HG03280 (cell line): ENCODE measurements at regions not wholly inside any gene's neighbourhood (a gene's known extent, or its start where the extent isn't known, plus 50 kb on each side); places are given as distances from the start of the nearest gene placed in this dataset.

Experiments
- ATAC-seq: cut with Tn5 transposase; IDR thresholded peaks from one replicate; pipeline ENCODE4 v1.9.1; 2021; ENCODE audit warnings: mild to moderate bottlenecking, moderate library complexity; ENCODE audit not compliant: unreplicated experiment

DNA sequence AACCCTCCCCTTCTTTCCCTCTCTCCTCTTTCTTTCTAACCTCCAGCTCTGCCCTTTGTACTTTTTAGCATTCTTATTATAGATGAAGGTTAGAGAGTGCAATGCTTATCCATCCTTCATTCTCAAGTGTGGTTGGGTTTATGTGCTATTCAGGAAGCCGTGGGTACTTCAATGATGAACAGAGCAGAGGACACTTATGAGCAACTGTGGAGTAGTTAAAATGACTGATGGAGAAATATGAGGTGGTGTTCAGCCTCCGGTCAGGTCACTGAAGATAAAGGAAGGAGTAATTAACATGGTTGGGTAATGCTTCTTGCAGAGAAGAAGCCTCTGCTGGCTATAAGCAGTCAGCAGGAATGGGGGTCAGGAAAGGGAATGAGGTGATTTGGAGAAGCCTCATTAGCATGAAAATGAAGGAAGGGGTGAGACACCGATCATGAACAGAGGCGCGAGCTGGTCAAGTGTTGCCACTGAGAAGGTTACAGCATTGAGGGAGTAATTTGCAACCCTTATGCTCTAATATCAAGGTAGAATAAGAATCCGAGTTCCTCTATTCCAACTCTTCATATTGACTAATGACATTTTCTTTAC lies 174.7 kb downstream of the LPIN1 start:
- ATAC-seq: no peak

DNA sequence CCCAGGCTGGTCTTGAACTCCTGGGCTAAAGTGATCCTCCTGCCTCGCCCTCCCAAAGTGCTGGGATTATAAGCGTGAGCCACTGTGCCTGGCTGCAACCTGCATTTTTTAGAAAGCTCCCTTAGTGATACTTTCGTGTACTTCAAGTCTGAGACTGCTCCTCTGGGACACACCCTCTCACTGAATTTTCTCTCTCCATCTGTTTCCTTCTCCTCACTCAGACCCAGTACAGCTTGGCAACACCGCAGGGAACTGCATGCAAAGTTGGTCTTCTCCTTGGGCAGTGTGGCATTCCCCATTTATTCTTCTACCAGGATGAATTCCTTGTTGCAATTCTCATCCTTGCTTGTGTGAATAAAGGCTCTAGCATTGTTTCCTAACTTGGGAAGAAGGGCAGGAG lies 175.9 kb downstream of the LPIN1 start:
- ATAC-seq: no peak

DNA sequence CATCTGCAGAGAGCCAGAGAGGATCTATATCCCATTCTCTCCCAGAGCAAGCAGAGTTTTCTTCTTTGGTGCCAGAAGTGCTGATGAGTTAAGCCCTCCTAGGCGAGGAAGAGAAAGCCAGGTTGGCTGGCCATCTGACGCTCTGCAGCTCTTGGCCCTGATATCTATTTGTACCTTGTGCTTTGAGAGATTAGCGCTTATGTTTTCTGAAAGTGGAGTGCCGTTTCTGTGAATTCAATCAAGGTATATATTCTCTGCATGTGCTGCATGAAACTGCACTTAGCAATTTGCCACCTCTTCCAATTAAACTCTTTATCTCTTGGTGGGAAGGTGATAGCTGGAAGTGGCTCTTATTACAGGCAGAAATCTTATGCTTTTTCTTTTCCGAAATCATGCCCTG lies 177.5 kb downstream of the LPIN1 start:
- no peak for ATAC-seq

DNA sequence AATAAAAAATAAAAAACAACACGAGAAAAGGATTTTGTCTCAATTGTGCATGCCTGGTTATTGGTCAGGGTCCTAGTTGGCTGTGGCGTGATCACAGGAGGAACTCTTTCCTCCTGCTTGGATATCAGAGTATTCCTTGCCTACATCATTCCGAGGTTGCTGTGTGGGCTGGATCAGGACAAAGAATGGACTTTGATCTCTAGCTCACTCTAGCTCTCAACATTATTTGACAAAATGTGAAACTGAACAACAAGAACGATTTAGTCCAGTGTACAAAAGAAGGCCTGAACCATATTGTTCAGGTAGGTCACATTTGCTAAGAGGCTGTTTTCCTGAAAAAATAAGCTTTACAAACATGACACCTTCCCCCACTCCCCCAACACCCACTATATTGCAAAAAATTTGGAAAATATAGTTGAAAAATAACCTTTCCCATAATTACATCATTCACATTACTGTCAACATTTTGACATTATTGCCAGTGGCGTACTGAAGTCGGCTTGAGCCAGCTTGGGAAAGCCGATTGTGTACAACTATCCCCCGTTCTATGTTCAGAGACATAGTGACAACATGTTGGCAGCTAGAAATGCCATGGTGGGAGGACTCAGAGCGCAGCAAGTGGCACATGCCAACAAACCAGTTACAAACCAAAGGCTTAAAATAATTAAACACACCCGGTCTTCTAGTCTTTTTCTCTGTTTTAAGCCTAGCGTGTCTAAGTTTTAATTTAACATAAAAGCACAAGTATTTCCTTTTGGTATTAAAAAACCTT lies 179.0 kb downstream of the LPIN1 start:
- no peak for ATAC-seq

DNA sequence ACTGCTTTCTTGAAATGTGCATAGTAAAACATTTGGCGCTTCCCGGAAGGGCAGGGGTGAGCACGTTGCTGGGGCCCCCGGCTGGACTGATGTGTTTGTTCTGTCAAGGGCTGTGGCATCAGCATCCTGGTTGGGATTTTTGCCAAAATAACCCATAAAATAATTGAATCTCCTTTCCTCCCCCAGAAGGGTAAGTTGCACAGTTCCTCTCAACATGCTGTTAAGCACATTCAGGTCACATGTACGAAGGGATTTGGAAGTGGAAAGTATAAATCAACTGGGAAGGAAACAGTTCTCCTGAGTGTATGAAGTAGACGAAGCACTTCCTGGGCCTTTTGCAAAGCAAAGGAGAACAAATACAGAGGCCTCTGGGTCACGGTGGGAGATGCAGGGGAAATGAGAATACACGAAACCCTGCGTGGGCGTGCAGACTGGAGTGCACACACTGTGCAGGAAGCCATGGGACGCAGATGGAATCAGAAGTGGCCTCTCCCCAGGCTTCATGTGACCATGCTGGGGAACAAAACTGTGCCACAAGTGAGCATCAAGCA lies 183.9 kb downstream of the LPIN1 start:
- no peak for ATAC-seq

DNA sequence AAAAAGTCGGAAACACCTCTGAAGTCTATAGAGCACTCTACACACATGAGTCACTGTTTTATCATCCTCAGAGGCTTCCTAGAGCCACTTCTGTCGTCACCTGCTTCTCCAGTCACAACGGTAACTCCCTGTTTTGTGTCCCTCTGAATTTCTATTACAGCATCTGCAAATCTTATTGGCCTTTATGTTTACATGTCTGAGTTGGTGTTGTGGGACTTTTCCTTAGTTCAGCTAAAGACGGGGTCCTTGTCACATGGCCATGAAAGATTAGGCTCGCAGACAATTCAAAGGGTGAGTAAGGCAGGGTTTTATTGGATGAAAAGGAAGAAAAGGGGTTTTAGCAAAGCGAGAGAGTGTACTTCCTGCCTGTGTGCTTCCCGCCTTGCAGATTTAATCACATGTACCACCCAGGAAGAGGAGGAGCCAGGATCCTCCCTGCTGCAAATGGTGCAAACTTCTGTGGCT lies 185.6 kb downstream of the LPIN1 start:
- ATAC-seq: no peak

DNA sequence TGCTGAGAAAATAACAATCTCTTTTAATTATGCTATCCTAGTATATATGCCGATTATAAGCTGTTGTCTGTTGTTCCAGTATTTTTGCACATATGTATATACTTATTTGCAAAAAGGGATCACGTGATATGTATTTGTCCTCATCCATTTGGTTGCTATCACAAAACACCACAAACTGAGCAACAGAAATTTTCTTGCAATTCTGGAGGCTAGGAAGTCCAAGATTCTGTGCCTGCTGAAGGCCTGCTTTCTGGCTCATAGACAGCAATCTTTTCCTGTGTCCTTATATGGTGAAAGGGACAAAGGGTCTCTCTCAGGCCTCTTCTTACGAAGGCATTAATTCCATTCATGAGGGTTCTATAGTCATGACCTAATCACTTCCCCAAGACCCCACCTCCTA lies 186.5 kb downstream of the LPIN1 start:
- ATAC-seq: no peak

DNA sequence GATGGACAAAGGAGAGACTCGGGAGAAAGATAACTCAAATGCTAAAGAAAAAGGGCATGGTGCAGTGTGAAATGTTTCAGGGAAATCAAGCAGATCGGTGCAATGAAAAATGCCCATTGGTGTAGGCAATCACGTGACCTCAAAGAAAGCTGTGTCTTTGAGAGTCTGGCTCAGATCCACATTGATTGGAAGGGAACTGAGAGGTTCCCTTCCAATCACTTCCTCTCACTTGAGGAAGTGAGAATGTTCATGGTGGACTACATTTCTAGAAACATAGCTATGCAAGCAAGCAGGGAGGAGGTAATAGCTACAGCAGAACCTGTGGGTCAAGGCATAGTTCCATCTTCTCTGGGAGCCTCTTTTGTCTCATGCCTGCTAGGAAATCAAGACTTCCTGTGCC lies 187.4 kb downstream of the LPIN1 start:
- ATAC-seq: no peak

DNA sequence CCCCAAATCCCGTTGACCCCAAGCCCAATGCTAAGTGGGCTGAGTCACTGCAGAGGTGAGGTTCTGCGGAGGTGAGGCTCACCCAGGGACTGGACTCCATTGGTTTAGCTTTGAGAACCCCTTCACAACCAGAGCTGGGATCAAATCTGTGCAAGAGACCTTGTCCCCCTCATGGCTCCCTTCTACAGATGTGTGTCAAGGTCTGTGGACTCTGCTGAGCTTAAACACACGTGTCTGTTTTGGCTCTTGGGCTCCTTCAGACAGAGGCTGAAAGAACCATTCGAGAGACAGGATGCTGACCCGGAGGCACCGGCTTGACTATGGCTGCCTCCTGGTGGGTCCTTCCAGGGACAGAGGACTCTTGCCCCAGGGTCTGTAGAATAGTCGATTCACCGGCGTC lies 190.3 kb downstream of the LPIN1 start:
- no peak for ATAC-seq

DNA sequence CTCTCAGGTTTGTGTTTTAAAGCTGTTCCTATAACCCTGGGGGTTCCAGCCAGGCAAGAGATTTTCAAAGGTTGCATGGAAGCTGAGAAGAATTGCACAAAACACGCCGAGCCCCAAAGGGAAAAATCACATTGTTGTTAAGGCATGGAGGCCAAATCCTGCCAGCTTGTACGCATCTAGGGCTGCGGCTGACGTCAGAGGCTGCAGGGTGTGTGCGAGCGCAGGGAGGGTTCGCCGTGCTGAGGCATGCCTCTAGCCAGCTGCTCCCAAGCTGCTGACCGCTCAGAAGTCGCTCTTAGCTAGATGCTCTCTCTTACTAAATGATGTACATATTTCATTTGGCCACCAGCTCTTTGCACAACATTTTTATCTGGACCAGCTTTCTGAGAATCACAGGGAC lies 191.8 kb downstream of the LPIN1 start:
- ATAC-seq: no peak

DNA sequence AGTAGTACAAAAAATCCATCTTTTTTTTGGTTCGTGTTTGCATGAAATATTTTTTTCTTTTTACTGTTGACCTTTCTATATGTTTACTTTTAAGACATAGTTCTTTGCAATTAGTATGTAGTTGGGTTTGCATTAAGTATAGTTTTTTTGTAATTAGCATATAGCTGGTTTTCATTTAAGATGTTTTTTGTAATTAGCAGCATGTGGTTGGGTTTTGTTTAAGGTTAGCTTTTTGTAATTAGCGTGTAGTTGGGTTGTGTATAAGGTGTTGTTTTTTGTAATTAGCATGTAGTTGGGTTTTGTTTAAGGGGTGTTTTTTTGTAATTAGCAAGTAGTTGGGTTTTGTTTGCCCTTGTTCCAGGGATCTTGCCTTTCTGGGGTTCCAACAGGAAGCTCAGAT lies 193.1 kb downstream of the LPIN1 start:
- ATAC-seq: no peak

DNA sequence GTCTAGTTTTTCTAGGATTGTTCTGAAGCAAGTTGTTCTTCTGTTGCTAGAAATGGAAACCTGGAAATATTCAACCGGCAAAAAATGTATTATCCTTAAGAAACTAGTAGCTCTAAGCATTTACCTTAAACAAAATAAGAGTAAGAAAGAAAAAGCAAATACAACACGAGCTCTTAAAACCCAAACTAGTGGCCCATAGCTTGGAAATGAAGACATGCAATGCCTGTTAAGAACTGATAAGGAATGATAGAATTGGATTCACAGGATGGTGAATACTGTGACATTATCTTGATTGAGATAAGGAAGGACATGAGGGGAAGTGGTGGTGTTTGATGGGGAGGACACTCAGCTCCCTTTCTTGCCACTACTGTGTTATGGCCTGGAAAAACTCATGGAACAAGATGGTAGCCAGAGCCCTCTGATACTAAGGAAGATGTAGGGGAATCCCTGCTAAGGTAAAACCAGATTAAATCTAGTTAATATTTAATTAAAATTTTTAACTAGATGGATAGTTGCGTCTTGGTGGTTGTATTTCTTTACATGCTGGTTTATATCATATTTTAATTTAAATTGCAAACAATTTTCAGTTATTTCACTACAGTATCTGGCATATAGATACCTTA lies 193.8 kb downstream of the LPIN1 start:
- ATAC-seq: no peak

DNA sequence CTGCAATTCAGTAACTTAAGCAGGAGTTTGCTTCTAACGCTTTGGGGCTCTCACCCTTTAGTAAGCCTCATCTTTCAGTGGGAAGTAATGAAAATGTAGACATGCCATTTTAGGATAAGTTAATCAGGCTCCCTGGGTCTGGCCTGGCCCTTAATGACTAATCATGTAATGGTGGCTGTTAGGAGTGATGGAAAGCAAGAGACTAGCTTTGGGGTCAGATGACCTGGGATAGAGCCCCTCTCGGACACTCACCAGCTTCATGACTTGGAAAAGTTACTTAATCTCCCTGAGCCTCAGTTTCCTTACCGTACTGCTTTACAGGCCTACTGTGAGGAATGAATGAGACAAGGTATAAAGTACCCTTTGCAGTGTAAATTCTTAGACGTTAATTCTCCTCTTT lies 194.4 kb downstream of the LPIN1 start:
- no peak for ATAC-seq

DNA sequence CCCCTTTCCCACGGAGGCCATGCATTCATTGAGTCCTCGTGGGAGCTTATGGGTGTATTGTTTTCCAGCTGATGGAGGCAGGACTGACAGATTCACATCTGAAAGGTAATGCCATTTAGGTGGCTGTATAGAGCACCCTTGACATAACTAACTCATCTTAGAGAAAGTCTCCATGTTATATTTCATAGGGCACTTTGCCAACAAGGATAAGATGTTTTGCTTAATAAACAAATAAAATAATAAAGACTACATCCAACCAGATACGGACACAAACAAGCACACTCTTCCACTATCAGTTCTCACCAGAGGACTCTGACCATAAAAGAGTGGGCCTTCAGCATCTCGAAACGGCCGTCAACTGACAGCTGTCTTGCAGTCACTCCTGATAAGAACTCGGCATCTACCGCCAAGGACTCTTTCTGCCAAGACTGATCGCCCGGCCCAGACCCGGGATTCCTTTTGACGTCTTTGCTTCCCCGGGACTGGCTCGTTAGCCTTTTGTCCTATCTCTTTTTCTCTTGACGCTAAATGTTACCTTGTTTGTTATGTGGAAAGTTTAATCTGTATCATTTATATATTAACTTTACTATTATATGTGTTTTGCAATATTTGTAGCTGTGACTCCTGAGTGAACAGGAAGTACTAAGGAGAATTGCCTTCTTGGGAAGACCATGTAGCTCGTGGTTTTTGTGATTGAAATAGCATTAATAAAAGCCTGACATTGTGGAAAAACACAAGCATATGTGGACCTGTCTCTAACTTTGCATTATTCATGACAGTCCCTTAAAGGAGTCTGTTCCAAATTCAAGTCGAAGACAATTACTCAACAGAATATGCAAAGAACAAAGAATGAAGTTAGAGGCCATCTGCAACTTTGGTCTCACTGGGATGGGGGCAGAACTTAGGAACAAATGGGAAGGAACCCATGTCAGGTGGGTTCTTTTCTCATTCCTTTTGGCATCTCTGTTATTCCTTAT lies 195.1 kb downstream of the LPIN1 start:
- ATAC-seq: no peak

DNA sequence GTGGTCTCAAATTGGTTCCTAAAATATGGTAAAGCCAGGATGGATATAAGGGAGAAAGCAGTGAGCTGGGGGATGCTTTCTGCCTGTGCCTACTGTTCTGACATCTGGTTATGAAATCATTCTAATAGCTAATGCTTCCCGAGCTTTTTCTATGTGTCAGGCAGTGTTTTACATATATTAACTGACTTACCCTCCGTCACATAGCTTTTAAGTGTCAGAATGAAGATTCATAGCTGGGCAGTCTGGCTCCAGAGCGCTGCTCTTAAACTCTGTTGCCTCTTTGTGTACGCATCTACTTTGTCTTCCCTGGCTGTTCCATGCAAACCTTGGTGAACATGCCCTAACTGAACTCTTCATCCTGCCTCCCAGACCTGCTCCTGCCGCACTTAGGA lies 195.7 kb downstream of the LPIN1 start:
- ATAC-seq: no peak

DNA sequence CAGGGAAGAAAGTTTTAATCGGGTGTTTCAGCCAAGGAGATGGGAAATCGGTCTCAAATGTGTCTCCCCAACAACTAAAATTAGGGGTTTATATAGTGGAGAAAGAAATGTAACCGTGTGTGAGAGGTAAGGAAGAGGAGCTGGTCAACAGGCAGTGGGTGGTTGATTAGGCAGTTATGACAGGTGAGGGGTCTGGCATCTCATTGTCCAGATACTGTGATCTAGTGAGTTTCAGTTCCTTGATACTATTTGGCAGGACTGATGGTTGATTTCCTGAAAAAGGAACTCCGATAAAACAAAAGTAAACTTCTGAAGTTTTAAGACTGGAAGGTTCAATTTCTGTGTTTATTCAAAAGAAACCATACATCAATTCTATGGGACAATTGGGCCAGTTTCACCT lies 197.9 kb downstream of the LPIN1 start:
- no peak for ATAC-seq

DNA sequence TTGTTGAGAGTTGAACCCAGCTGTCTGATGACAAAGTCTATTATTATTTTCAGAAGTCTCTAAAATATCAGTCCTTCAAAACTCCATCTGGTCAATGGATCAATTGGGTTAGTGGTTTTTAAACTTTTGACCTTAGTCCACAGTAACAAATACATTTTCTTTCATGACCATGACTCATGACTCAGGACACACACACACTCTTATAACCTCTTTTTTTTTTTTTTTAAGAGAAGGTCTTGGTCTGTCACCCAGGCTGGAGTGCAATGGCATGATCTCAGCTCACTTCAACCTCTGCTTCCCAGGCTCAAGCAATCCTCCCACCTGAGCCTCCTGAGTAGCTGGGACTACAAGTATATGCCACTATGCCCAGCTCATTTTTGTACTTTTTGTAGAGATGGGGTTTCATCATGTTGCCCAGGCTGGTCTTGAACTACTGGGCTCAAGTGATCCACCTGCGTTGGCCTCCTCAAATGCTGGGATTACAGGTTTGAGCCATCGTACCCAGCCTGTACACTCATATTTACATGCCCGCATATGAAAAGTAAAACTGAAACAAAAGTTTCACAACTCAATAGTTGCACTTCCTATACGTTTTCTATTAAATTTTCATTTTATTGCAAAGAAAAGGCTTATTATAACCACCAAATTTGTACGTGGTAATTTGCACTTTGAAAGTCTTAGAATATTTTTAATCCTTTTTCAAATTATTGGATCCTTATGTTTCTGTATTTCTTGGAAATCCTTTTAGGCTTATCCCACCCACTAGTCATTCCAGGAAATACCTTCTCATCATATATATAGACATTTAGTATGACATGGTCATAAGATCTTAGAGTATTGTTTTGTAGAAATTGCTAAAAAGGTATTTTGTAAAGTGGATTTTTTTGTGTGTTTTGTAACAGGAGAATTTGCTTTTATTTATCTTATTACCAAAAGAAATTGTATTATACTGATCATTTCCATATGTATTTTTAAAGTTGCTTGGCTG lies 199.0 kb downstream of the LPIN1 start:
- peak; percentile 93 for ATAC-seq

DNA sequence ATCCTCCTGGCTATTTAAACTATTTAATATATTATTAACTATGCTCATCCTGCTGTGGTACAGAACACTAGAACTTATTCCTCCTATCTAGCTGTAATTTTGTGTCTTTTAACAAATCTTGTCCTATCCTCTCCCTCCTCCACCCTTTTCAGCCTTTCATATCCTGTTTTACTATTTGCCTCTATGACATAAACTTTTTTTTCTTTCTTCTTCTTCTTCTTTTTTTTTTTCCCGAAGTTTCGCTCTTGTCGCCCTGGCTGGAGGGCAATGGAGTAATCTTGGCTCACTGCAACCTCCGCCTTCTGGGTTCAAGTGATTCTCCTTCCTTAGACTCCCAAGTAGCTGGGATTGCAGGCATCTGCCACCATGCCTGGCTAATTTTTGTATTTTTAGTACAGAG lies 201.5 kb downstream of the LPIN1 start:
- no peak for ATAC-seq

DNA sequence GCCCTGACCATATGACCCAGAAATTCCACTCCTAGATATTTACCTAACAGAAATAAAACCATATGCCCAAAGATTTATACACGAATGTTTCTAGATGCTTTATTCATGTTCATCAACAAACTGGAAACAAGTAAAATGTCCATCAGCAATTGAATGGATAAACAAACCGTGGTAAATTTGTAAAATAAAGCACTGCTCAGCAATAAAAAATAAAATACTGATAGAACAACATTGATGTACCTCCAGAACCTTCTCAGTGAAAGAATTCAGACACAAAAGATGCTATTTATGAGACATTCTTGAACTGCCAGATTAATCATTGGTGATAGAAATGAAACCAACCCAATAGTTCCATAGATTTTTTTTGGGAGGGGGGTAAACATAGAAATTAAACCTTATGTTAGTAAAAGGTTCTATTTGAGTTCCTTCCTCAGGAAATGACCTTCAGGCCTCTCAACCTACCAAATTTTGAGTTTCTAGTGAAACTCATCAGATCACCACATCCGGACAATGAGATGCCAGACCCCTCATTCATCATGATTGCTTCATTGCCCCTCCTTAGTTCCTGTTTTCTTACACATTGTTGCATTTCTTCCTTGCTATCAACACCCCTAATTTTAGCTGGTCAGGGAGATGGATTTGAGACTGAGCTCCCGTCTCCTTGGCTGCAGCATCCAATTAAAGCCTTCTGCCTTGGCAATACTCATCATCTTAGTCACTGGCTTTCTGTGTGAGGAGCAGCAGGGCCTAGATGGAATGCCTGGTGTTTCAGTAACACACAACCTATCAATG lies 203.5 kb downstream of the LPIN1 start:
- no peak for ATAC-seq
